DND-41 (cell line): ENCODE measurements at regions not wholly inside any gene's neighbourhood (a gene's known extent, or its start where the extent isn't known, plus 50 kb on each side); places are given as distances from the start of the nearest gene placed in this dataset.

Source experiments
- EZH2 ChIP-seq: IDR thresholded peaks from 3 replicates; pipeline ENCODE4 v1.6.1; 2012; ENCODE audit warnings: borderline replicate concordance, low read depth, mild to moderate bottlenecking, moderate library complexity, low read length, inconsistent platforms; ENCODE audit not compliant: severe bottlenecking
- TF ChIP-seq, protein P1 (sequence below): IDR thresholded peaks from 2 replicates; pipeline ENCODE4 v1.5.1; 2012; ENCODE audit warnings: borderline replicate concordance, low read length, moderate library complexity, mild to moderate bottlenecking; ENCODE audit not compliant: poor library complexity, severe bottlenecking; ENCODE audit errors: extremely low read depth

DNA sequence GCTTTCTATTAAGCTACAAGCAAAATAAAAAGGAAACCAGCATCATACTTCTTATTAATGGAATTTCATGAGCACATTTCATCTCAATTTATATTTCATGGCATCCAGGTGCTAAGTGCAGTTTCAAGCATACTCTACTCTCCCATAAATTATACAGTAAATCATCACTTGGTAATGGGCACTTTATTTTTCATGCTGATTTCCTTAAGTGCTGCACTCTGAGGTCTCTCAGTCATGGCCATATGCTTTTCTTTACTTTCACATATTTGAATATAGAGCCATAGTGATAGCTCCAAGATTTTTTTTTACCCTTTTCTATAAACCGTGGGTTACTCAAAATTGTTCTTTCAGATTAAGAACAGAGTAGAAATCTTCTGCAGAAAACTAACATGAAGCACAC is 1505.7 kb upstream of the CADM2 start:
- TF ChIP-seq, protein P1, sequence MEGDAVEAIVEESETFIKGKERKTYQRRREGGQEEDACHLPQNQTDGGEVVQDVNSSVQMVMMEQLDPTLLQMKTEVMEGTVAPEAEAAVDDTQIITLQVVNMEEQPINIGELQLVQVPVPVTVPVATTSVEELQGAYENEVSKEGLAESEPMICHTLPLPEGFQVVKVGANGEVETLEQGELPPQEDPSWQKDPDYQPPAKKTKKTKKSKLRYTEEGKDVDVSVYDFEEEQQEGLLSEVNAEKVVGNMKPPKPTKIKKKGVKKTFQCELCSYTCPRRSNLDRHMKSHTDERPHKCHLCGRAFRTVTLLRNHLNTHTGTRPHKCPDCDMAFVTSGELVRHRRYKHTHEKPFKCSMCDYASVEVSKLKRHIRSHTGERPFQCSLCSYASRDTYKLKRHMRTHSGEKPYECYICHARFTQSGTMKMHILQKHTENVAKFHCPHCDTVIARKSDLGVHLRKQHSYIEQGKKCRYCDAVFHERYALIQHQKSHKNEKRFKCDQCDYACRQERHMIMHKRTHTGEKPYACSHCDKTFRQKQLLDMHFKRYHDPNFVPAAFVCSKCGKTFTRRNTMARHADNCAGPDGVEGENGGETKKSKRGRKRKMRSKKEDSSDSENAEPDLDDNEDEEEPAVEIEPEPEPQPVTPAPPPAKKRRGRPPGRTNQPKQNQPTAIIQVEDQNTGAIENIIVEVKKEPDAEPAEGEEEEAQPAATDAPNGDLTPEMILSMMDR = no peak
- no peak for TF ChIP-seq EZH2
